ENCODE measurements at regions not wholly inside any gene's neighbourhood (a gene's known extent, or its start where the extent isn't known, plus 50 kb on each side); places are given as distances from the start of the nearest gene placed in this dataset.

- TF ChIP-seq SIN3A (conservative IDR thresholded peaks at IDR 0.05 in 1 of 2, IDR thresholded peaks at IDR 0.05 in 1 of 2; ENCODE audit: low read depth in 1 of 2, low read length in 2 of 2) (no peak), CREB1 (IDR thresholded peaks at IDR 0.05) (no peak), BACH1 (IDR thresholded peaks at IDR 0.05; ENCODE audit: low read length) (no peak), ZNF274 (IDR thresholded peaks at IDR 0.05; ENCODE audit: borderline replicate concordance, extremely low read depth, low read length) (no peak), MAX (IDR thresholded peaks at IDR 0.05) (no peak), POLR2AphosphoS5 (IDR thresholded peaks at IDR 0.05; ENCODE audit: low read depth, low read length) (no peak), GABPA (IDR thresholded peaks at IDR 0.05; ENCODE audit: borderline replicate concordance, insufficient read depth, low read length) (no peak), SP1 (IDR thresholded peaks at IDR 0.05; ENCODE audit: low read depth, low read length) (no peak), TAF1 (IDR thresholded peaks at IDR 0.05; ENCODE audit: low read depth, low read length) (no peak), POLR2A (IDR thresholded peaks at IDR 0.05; ENCODE audit: control extremely low read depth in 1 of 2, low read depth in 2 of 2, low read length in 2 of 2) (no peak)
Observed at GRCh38 chr6:134712311-134712710, 237.6 kb downstream of the ALDH8A1 start (continued).
